ENCODE measurements at regions not wholly inside any gene's neighbourhood (a gene's known extent, or its start where the extent isn't known, plus 50 kb on each side); places are given as distances from the start of the nearest gene placed in this dataset.
"Not testable (repeated sequence)": the region's sequence is repeated elsewhere in the genome, so short reads cannot be mapped to it uniquely, and the experiment has no call there.

DNA sequence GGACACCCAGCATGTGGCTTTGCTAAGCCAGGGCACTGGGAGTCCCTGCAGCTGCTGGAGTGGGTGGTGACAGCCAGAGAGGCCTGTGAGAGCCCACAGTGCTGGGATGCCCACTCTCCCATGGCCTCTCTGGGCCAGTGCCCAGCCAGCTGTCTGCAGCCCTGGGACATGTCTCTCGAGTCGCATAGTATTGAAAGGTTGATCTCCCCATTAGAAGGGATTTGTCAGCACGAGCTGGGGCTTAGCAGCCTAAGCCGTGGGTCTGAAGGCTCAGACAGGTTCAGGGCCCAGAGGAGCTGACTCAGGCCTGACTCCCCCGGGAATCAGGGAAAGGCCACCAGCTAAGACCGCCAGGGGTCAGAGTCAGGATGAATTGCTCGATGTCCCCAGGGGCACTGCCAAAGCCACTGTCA lies 53.5 kb downstream of the FOXD2 start:
- no peak for DNase-seq (ENCODE audit: low read depth, low spot score)

DNA sequence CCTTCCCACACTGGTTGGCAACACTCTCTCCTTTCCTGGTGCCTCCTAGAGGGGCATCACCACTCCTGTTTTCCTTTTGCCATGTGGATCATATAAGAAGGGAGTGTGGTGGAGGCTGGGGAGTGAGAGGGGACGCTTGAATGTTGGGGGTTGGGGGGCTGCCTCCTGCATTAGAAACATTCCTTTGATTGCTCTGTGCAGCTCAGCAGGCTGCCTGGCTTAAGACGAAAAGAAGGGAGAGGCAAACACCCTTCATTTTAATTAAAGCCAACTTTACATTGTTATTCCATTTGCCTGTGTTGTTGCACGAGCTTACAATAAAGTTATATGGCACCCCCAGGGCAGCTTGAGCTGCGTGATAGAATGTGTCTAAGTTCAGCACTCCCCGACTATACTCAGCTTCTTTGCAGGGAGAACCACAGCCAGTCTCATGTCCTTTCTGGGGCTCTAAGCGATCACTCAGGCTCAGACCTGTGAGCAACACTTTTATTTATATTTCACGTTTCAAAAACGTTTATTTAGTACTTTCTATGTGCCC lies 57.4 kb downstream of the FOXD2 start:
- DNase-seq (ENCODE audit: low read depth, low spot score): no peak

GRCh38 chr1:47498551-47498950 lies 60.7 kb downstream of the FOXD2 start:
- DNase-seq (ENCODE audit: low read depth, low spot score): no peak

DNA sequence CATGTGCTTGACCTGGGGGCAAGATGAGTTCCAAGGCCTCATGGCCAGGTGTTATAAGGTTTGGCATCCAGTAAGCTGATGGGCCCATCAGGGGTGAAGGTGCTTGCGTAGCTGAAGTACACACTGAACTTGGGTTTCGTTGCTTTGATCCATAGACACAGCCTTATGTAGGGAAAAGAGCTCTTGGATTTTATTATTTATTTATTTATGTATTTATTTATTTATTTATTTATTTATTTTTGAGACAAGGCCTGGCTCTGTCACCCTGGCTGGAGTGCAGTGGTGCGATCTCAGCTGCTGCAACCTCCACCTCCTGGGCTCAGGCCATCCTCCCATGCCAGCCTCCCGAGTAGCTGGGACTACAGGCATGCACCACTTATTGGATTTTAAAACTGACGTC lies 63.2 kb downstream of the FOXD2 start:
- no peak for DNase-seq (ENCODE audit: low read depth, low spot score)

GRCh38 chr1:47502746-47503370 lies 65.0 kb downstream of the FOXD2 start:
- DNase-seq (ENCODE audit: low read depth, low spot score): no peak

GRCh38 chr1:47504840-47505239 lies 67.0 kb downstream of the FOXD2 start:
- not testable (repeated sequence) for DNase-seq (ENCODE audit: low read depth, low spot score)

- DNase-seq (ENCODE audit: low read depth, low spot score): no peak
These were observed 67.4 kb downstream of the FOXD2 start for GRCh38 chr1:47505267-47505666.

DNA sequence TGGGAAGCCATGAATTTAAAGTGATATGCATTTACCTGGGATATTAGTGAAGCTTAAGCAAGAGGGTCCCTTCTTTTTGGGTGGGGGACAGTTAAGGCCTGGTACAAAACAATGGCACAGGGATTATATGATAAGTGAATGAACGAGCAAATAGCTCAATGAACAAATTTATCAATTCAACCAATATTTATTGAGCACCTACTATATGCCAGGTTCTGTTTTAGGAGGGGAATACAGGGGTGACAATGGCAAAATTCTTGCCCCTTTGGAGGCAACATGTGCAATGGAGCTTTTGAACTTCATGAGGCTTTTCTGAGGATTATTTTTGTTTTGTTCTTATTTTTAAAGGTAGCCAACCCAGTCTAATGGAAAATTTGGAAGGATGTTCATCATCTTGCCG lies 68.2 kb downstream of the FOXD2 start:
- no peak for DNase-seq (ENCODE audit: low read depth, low spot score)

GRCh38 chr1:47507144-47507543 lies 69.3 kb downstream of the FOXD2 start:
- DNase-seq (ENCODE audit: low read depth, low spot score): no peak

GRCh38 chr1:47507881-47508701 lies 70.2 kb downstream of the FOXD2 start:
- no peak for DNase-seq (ENCODE audit: low read depth, low spot score)

DNA sequence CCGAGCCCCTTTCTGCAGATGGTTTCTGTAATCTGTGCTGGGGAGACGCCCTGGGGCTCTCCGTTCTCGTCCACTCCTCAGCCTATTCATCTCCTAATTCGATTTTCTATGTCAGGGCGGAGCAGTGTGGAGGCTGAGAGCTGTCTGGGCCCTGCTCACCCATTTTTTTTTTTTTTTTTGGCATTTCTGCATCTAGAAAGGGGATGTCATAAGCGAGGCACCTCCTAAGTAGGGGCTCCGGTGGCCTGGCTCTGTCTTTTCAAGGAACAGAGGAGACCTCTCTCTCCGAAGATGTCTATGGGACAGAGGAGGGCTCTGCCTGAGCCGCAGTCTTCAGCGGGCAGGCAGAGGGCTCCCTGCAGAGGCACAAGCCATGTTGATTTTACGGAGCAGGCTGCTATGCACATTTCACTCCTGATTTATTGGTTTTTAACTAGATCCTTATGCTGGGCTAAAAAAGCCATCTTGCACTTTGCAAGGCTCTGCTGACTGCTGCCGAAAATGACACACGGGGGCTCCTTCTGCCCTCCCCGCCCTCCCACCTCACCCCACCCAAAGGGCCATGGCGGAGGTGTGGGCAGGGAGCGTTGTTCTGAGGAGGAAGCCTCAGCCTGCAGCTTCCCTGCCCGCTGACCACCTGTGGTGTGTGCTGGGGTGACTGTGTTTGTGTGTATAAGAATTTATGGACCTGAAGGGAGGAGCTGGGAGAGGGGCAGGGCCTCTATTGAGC lies 71.0 kb downstream of the FOXD2 start:
- DNase-seq (ENCODE audit: low read depth, low spot score): no peak

GRCh38 chr1:47510282-47510811 lies 72.5 kb downstream of the FOXD2 start:
- DNase-seq (ENCODE audit: low read depth, low spot score): no peak

DNA sequence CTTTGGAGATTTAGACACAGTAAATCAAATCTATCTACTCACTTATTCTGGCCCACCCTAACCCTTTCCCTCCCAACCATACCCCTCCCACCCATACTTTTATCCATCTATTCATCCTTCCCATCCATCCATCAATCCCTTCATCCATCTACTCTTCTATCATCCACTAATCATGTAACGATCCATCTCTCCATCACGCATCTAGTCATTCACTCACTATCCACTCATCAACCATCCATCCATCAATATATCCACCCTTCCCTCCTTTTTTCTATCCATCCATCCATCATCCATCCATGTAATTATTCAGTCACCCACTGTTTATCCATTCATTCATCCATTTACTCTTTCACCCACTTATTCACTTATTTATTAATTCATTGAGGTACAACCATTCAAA lies 74.0 kb downstream of the FOXD2 start:
- DNase-seq (ENCODE audit: low read depth, low spot score): no peak

DNA sequence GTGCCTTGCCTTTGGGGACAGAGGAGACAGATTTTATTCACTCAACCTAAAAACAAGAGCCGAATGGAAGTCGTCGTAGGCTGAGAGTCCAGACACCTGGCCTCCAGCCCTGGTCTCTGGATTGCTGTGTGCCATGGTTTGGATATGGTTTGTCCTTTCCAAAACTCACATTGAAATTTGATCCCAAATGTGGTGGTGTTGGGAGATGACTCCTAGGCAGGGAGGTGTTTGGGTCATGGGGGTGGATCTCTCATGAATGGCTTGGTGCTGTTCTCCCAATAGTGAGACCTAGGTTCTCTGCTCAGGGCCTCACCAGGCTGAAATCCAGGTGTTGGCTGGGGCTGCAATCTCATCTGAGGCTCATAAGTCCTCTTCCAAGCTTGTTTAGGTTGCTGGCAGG lies 75.5 kb downstream of the FOXD2 start:
- DNase-seq (ENCODE audit: low read depth, low spot score): no peak

- DNase-seq (ENCODE audit: low read depth, low spot score): no peak
These were observed 76.4 kb downstream of the FOXD2 start for GRCh38 chr1:47514229-47514628.

DNA sequence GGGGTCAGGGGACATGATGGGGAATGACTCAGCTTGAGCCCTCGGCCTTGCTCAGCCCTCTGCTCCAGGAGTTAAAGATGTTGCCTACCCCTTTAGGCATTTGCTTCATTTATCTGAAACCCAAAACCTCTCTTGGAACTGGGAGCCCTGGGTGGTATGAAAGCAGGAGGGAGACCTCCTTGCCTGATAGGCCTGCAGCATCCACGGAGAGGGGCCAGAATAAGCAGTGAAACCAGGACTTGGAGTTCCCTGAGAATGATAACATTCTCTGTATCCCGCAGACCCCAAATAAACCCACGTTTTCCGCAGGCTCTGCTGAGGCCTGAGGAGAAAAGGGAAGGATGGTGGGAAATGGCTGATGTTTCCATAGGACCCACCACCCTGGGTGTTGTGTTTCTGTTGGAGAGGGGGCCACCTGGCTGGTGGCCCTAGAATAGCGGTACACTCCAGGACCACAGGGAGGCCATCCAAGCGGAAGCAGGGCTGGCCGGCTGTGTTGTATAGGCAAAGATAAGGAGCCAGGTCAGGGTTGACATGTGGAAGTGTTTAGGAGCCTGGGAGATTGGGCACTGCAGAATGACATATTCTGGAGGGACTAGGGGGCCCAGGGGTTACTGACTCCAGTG lies 77.4 kb downstream of the FOXD2 start:
- peak; percentile 29 for DNase-seq (ENCODE audit: low read depth, low spot score)

DNA sequence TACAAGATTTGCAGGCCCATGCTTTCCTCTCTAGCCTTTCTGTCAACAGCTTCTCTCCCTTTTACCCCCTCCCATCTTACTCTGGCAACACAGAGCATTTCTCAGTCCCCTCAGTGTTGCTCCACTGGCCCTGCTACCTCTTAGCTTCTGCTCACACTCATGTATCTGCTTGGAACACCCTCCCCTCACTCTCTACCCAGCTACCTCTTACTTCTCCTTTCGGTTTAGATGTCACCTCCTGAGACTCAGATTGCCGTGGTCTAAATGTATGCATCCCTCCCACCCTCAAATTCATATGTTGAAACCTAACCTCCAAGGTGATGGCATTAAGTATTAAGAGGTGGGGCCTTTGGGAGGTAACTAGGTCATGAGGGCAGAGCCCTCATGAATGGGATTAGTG lies 80.1 kb downstream of the FOXD2 start:
- no peak for DNase-seq (ENCODE audit: low read depth, low spot score)

DNA sequence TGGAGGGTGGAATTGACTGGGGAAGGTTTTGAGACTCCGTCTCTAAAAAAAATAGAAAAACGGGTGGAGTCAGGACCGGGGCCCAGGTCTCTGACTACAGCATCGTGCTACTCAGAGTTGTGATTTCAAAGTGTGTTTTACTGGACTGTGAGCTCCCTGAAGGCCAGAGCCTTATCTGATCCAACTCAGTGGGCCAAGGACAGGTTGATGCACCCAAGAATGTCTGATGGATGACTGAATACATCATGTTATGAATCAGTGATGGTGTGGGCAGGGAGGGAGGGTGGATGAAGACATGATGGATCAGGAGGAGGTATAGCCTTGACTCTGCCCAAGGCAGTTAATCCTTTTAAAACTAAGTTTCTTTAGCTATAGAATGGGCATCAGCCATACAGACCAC lies 81.6 kb downstream of the FOXD2 start:
- no peak for DNase-seq (ENCODE audit: low read depth, low spot score)

DNA sequence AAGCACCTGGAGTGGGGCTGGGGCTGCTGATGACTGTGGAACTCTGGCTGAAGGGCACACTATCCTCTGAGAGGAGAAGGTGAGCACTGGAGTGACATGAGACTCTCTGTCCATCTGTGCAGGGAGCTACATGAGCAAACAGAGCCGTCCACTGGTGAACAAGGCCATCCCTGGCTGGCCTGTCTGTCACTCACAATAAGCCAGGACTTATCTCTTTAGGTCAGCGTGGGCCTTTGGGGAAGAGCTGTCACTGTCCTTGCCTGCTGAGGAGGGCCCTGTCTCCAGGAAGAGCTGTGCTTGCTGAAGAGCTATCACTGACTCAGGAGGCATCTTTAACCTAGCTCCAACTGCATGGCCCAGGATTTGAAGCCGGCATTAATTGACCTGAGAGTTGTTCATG lies 82.1 kb downstream of the FOXD2 start:
- no peak for DNase-seq (ENCODE audit: low read depth, low spot score)

GRCh38 chr1:47521034-47521881 lies 83.4 kb downstream of the FOXD2 start:
- DNase-seq (ENCODE audit: low read depth, low spot score): peak; percentile 46
